ENCODE measurements at regions not wholly inside any gene's neighbourhood (a gene's known extent, or its start where the extent isn't known, plus 50 kb on each side); places are given as distances from the start of the nearest gene placed in this dataset.
"Not testable (repeated sequence)": the region's sequence is repeated elsewhere in the genome, so short reads cannot be mapped to it uniquely, and the experiment has no call there.

GRCh38 chr11:134739136-134739535, 327.1 kb upstream of the B3GAT1 start:
- DNase-seq = no peak

- DNase-seq = no peak
Observed at GRCh38 chr11:134738581-134738980, 326.5 kb upstream of the B3GAT1 start.

DNA sequence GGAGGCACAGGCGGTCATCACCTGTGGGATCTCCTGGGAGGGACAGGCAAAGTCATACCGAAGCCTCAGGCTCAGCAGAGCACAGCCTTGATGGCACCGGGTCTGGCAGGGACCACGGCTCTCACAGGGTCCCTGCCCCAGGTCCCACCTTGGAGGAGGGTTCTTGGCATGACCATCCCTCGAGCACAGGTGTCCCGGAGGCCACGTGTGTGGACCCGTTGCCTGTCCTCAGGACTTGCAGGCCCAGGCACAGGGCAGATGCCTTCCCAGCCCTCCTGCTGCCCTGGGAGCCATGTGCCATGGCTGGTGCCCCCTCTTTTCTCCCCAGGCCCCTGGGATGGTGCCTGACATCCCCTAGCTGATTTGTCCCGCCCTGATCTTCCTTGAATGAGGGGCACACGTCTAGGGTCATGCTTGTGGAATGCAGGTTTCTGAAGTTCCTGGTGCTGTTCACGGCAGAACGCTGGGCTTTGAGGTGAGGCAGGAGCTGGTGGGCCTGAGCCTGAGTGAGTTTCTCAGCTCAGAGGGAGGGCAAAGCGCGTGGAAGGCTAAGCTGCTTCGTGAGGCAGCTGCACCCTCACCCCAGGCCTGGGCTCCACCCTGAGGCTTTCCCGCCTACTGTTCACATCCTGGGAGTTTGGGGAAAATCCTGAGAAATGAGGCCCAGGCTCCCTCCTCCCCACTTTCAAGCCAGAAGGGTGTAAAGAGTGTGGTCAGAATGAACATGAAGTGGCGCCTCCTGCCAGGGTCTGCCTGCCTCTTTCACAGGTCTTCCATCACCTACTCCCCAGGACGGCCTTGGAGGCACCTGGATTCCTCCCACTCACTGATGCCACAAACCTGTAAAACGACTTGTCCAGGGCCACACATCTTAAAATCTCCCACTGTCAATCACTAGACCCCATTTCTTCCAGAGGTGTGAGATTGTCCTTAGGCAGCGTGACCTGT, 325.8 kb upstream of the B3GAT1 start:
- DNase-seq = no peak

DNA sequence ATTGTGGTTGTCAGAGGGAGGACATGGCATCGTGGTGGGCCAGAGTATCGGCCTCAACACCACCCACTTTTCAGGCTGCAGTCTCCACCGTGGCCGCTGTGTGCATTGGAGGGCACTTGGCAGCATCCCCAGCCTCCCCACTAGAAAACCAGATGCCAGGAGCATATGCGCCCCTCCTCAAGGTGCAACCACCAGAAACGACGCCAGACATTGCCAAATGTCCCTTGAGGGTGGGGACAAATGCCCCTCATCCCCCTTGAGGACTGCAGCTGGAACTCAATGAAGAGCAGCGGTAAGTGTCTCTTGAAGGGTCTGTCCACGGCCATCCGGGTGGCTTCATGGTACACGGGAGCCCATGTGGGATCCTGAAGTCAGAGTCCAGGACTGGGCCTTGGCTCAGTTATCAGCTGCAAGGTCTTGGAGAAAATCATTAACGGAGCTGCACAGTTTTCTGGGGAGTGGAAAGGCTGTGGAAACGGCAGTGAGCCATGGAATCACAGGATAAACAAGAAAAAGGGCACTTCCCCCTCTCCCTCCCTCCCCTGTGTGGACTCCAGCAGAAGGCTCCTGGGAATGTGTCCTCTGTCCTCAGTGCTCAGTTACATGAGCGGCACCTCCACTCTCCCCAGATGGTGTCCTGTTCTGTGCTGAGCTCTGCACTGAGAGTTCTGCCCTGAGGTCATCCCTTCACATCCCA, 324.4 kb upstream of the B3GAT1 start:
- no peak for DNase-seq

- DNase-seq = no peak
Observed at GRCh38 chr11:134734894-134735293, 322.9 kb upstream of the B3GAT1 start.

DNA sequence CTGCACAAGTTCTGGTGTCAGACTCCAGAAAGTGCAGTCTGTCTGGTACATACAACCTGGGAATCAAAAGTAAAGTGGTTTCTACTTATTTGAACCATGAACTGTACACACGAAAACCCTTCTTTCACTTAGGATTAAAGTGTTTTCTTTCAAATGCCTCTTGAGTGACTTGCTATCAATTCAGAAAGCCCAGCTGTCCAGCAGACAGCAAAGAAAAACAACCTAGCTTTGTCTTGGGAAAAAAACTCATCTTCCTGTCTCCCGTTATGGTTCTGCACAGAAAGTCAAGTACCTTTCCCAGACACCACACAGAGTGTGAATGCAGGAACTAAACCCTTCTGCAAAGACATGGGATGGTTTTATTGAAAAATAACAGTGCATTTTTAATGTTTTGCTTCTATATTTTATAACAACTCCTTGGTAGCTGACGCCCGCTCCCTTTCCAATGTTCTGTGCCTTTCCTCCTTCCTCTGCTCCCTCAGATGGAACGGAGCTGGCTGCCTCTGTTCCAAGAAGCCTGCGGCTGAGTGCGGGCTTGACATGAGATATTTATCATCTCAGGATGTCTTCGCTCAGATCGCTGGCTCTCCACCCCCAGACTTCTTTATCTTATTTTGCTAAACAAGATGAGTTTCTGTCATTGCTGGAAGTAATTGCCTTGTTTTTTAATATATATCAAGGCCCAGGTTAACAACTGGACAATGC, 322.3 kb upstream of the B3GAT1 start:
- DNase-seq = no peak

DNA sequence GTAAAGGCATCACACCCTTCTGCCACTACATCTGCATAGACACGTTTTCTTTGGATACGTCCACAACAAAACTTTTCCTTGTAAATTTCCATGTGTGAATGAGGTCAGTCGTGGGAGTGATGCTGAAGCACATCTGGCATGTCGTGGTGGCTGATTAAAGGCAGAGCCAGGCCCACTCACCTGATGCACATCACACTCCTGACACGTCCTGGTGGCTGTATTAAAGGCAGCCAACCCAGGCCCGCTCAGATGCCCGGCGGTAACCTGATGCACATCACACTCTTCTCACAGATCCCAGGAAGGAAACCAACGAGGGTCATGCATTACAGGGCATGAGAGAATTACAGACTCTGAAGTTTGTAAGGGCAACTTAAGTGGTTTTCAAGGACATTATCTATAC, 321.6 kb upstream of the B3GAT1 start:
- no peak for DNase-seq

DNA sequence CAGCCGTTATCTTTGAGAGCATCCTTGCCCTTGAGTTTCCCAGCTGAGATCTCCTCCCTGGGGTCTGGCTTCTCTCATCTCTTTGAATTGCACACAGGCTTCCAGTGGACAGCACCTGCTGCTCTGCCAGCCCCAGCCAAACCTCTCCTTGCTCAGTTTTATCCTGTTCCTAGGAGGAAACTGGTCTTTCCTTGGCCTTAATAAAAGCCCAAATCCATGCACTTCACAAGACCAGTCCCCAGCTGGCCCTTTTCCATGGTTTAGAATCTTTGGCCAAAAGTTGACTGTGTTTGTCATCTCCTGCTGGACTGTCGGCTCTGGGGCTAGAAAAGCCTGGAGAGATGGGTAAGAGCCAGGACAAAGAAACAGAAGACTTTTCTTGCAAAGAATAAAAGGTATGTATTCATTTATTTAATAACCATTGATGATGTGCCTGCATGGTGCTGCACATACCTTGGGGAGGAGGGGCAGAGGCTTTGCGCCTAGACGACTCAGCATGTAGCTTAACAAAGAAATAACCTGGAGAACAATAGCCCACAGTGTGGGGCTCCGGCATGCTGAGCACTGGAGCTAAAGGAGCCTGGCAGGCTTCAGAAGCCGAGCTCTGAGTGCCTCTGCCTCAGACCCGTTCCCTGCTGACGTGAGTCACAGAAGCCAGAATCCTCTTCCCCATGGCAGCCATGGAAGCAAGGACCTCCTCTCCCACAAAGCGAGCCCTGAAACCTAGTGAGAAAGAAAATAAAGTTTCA, 319.3 kb upstream of the B3GAT1 start:
- DNase-seq = no peak

DNA sequence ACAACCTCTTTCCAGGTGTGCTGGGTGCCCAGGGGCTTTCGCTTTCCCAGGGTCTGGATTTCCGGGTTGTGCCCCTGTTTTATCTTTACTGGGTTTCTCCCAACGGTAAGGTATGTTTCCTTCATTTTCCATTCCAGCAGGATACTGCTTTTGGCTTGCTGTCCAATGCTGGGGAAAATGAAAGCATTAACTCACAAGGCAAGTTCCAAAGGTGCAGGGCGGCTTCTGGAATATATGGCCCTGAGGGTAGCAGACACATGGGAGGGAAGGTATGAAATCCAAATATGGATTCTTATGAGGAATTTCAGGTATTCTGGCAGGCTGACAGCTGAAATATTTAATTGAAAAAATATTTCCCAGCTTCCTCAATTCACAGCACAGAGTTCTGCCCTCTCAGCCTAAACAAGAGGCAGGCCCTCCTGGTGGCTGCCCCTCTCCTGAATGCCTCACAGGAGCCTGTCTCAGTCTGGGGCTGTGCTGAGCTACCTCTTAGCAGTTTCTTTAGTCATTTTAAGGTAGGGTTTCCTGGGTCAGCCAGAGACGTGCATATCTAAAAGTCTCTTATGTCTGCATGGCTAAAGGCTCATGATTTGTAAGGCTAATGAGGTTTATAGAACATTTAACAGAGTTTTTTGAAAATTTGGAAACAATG, 318.6 kb upstream of the B3GAT1 start:
- DNase-seq = no peak

- DNase-seq = no peak
Observed at GRCh38 chr11:134730101-134730500, 318.1 kb upstream of the B3GAT1 start.

GRCh38 chr11:134728186-134728585, 316.1 kb upstream of the B3GAT1 start:
- no peak for DNase-seq

DNA sequence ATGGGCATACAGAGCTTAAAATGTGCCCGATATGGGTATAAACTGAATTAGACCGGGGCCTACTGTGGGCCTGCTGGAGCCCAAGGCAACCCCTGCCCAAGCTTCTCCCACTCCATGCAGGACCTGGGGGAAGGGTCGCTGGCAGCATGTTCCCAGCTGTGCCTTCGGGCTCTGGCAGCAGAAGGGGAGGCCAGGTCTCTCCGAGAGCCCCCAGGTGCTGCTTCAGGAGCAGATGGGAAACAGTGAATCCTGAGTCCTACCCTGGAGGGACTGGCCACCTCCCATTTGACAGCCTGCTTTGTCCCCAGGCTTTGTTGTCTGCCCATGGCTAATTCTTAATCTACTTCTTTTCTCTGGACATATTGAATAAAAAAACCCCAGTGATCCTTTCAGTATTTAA, 315.6 kb upstream of the B3GAT1 start:
- no peak for DNase-seq

GRCh38 chr11:134727204-134727603, 315.2 kb upstream of the B3GAT1 start:
- DNase-seq = no peak

DNA sequence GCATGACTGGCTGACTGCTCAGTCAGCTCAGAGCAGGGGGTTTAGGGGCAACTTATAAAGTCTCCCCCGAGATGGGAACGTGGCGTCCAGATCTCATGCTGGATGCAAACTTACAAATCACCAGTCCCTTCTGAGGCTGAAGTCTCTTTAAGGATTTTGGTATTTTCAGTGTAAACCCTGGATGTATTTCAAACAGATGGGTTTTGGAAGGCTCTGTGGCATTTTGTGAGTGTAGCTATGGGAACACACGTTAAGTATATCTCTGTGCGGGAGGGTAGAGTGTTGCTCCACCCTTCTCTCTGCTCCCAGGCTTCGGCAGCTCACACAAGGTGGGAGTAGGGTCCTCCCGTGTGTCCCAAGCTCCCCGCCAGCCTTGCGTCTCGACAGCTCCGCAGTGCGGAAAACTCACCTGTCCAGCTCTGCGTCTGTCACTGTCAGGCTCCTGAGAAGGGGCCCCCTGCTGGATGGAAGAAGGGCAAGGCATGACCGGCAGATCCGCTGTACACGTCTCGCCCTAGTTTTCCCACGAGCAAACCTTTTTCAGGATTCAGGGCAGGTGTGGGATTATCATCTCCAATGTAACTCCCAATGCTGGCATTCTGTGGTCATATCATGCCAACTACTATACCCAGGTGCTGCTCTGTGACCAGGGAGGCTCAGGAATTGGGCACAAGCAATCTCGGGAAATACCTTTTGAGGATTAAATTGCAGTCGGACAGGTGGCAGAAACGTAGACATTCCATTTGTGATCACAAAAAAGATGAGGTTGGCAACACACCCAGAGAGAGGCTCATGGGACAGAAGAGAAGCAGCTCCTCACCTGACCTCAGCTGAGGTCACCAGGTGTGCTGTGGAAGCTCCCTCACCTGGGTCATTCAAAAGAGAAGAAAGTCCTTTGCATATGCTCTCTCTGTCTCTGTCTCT, 313.9 kb upstream of the B3GAT1 start:
- DNase-seq = no peak

- no peak for DNase-seq
Observed at GRCh38 chr11:134725211-134725610, 313.2 kb upstream of the B3GAT1 start.

DNA sequence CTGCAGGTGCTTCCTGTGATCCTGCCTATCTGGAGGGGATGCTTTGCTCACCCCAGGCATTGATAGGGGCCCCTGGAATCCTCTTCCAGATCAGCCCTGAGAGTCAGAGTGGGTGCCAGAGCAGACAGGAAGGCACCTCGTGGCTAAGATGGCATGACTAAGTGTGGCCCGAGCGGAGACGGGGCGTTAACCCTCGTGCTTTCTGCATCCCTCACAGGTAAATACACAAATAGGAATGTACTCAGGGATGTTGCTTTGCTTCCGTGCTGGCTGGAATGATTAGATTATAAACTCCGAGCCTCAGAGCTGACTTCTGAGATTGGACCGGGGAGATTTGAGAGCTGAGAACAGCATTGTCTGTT, 312.7 kb upstream of the B3GAT1 start:
- no peak for DNase-seq

GRCh38 chr11:134724106-134724778, 312.2 kb upstream of the B3GAT1 start:
- no peak for DNase-seq

- not testable (repeated sequence) for DNase-seq
Observed at GRCh38 chr11:134720691-134721070, 308.6 kb upstream of the B3GAT1 start.

DNA sequence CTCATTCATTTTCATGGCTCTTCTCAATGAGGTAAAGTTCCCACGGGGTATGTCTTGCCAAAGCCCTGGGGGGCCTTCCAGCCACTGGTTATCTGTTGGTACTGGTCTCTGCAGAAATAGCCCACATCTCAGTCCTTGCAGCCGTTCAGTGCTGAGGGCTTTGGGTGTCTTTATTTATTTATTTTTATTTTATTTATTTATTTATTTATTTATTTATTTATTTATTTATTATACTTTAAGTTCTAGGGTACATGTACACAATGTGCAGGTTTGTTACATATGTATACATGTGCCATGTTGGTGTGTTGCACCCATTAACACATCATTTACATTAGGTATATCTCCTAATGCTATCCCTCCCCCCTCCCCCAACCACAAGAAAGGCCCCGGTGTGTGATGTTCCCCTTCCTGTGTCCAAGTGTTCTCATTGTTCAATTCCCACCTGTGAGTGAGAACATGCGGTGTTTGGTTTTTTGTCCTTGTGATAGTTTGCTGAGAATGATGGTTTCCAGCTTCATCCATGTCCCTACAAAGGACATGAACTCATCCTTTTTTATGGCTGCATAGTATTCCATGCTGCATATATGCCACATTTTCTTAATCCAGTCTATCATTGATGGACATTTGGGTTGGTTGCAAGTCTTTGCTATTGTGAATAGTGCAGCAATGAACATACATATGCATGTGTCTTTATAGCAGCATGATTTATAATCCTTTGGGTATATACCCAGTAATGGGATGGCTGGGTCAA, 308.1 kb upstream of the B3GAT1 start:
- not testable (repeated sequence) for DNase-seq

DNA sequence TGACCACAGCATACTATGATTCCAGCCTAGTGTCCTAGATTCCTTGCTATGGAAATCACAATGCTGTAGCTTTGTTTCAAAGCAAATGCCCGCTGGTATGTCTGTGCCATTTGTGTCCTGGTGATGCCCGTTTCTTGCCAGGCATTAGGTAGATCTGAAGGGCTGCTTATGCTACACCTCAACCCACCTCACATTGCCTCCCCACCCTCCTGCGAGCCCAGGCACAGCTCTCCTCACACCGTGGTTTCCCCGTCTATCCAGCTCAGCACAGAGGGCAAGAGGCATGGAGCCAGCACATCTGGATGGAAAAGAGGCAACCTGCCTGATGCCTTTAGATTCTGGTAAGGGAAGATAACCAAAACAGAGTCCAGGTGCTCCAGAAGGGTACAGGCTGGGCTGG, 307.4 kb upstream of the B3GAT1 start:
- DNase-seq = no peak
